ENCODE measurements at regions not wholly inside any gene's neighbourhood (a gene's known extent, or its start where the extent isn't known, plus 50 kb on each side); places are given as distances from the start of the nearest gene placed in this dataset.

DNA sequence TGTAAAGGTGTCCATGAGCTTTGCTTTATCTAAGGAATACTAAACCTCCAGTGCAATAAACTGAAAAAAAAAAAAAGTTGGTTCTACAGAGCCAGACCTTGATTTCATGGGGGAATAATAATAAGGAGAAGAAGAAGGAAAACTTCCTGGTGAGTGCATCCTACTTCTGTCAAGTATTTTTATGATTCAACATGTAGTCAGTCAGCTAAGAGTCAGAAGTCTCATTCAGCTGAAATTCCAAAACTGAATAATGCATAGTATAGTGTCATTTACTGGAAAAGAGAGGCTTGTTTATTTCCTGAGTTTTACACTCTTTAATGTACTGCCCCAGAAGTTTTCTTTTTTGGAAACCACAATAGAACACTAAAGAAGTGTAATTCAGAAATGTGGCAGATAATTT, 77.8 kb upstream of the TACR1 start:
- TF ChIP-seq, protein P1, sequence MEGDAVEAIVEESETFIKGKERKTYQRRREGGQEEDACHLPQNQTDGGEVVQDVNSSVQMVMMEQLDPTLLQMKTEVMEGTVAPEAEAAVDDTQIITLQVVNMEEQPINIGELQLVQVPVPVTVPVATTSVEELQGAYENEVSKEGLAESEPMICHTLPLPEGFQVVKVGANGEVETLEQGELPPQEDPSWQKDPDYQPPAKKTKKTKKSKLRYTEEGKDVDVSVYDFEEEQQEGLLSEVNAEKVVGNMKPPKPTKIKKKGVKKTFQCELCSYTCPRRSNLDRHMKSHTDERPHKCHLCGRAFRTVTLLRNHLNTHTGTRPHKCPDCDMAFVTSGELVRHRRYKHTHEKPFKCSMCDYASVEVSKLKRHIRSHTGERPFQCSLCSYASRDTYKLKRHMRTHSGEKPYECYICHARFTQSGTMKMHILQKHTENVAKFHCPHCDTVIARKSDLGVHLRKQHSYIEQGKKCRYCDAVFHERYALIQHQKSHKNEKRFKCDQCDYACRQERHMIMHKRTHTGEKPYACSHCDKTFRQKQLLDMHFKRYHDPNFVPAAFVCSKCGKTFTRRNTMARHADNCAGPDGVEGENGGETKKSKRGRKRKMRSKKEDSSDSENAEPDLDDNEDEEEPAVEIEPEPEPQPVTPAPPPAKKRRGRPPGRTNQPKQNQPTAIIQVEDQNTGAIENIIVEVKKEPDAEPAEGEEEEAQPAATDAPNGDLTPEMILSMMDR (IDR thresholded peaks at IDR 0.05; ENCODE audit: insufficient read depth, low read depth, low read length, missing control alignments): no peak
- no peak overlapping the region for H3K4me3 ChIP-seq (ENCODE audit: low read depth, low read length)
- DNase-seq (ENCODE audit: low read depth): no peak

DNA sequence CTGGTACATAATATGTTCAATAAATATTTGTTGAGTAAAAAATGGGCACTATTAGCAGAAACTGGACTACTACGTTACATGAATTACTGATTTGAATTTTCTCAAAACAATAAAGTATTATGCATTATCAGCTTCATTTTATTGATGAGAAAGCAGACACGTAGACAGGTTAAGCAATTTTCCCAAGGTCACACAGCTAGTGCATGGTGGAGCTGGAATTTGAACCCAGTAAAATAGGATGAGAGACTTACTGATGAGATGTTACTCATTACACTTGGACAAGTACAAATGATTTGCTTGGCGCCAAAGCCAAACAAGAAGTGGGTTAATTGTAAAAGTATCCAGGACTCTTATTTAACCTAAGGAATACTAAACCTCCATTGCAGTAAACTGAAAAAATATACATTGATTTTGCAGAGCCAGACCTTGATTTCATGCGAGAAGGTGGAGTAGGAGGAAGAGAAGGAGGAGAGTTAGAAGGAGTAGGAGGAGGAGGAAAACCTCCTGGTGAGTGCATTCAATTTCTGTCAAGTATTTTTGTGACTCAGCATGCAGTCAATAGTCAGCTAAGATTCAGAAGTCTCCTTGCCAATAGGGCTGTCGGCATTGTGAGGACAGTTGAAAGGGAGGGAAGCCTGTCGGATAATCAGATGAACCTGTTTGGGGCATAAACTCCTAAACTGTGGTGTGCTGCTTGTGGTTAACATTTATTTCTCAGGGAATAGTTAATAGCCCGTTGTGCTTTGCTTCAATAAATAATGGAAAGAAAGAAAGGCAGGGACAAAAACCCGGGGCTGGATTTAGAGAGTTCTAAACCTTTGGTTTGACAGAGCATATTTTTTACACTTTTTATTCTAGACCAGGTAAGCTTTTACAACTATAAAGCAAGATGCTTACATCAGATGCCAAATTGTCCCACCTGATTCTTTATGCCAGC, 77.0 kb upstream of the TACR1 start:
- H3K4me3 ChIP-seq (ENCODE audit: low read depth, low read length): no peak overlapping the region
- TF ChIP-seq, protein P1 (IDR thresholded peaks at IDR 0.05; ENCODE audit: insufficient read depth, low read depth, low read length, missing control alignments): no peak
- no peak for DNase-seq (ENCODE audit: low read depth)

DNA sequence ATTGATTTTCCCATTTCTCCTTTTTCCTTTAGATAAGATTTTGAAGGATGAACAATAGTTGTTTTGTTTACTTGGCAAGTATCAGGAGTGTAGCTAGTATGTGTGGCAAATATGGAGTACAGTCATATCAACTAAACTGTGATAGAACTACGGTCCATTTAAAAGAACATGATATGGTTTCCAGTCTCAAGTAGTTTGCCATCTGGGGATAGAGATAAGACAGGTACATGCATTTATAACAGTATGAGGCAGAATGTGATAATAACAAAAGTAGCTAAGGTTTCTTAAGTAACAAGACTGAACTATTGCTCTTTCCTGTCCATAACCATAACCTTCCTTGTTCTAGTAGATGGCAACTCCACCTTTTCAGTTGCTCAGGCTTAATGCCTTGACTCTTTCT, 75.6 kb upstream of the TACR1 start:
- TF ChIP-seq, protein P1 (IDR thresholded peaks at IDR 0.05; ENCODE audit: insufficient read depth, low read depth, low read length, missing control alignments): no peak
- no peak overlapping the region for H3K4me3 ChIP-seq (ENCODE audit: low read depth, low read length)

DNA sequence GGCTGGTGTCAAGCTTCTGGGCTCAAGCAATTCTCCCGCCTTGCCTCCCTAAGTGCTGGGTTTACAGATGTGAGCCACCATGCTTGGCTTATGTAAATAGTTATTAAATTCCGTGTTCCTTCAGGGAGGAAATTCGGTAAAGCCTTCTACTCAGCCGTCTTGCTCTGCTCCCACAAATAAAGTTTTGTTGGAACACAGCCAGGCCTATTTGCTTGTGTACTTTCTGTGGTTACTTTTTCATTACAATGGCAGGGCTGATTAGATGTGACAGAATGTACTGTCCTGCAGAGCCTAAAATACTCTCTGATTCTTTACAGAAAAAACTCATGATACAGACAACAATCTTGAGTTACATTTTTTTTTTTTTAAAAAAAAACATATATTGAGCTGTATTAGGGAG, 68.8 kb upstream of the TACR1 start:
- TF ChIP-seq, protein P1 (IDR thresholded peaks at IDR 0.05; ENCODE audit: insufficient read depth, low read depth, low read length, missing control alignments): no peak
- DNase-seq (ENCODE audit: low read depth): no peak
- H3K4me3 ChIP-seq (ENCODE audit: low read depth, low read length): no peak overlapping the region

More for the DNA sequence above, 75.6 kb upstream of the TACR1 start:
- no peak for DNase-seq (ENCODE audit: low read depth)

DNA sequence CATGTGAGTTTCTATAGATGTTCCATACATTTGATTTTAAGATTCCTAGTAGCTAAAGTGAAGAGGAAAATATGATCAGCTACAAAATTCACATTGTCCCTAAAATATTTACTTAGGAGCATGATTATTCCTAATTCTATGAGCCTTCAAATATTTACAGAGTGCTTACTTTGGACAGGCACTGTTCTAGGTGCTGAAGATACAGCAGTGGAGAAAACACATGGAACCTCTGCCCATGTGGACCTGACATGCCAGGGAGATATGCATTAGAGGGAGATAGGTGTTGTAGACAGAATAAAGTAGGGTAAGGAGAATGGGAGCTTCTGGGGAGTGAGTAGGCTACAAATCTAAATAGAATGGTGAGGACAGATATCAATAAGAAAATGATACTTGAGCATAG, 62.6 kb upstream of the TACR1 start:
- no peak for DNase-seq (ENCODE audit: low read depth)
- H3K4me3 ChIP-seq (ENCODE audit: low read depth, low read length): no peak overlapping the region
- TF ChIP-seq, protein P1 (IDR thresholded peaks at IDR 0.05; ENCODE audit: insufficient read depth, low read depth, low read length, missing control alignments): no peak

DNA sequence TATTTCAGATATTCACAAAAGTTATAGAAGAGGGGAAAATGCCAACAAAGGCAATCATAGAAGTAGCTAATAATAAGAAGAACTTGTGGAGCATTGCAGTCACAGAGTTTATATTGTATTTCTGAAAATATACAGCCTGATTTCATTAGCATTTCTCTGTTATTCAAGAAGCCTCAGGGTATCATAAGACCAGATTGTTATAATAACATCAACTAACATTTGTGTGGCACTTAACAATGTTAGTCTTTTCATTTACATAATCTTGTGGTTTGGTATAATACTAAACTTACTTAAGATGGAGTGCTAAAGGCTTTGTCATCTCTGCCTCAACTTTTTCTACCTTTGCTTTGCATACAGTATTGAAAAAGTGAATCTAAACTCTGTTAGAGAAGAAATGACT, 61.6 kb upstream of the TACR1 start:
- DNase-seq (ENCODE audit: low read depth): no peak
- H3K4me3 ChIP-seq (ENCODE audit: low read depth, low read length): no peak overlapping the region
- TF ChIP-seq, protein P1 (IDR thresholded peaks at IDR 0.05; ENCODE audit: insufficient read depth, low read depth, low read length, missing control alignments): no peak
